KBM-7 (cell line): ENCODE measurements at regions not wholly inside any gene's neighbourhood (a gene's known extent, or its start where the extent isn't known, plus 50 kb on each side); places are given as distances from the start of the nearest gene placed in this dataset.

Source experiments
- DNase-seq: peaks from one replicate; pipeline ENCODE4 v3.0.0-alpha.2; 2015
- in situ Hi-C: fragments of 300-500 bp; cut with MboI; formaldehyde crosslinking; loops from 2 replicates; pipeline ENCODE4 v1.14.3; 2020; ENCODE audit warnings: low sequenced_read_pairs, low pct_unique_long_range_greater_than_20kb, mixed read lengths

DNA sequence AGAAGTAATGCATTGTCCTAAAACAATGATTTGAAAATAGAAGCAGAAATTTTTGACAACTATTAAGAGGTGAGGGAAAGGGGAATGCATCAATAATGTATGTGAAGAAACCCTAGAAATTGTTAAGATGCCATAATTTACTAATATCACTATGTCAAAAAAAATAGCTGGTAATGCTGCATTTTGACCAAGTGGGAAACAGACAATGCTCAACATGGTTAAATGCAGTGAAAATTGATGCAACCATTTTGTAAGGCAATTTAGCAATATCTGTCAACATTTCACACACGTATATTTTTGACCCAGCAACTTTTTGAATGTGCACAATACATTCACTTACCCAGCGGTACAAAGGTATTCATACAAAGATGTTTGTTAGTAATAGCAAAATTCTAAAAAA is 381.6 kb downstream of the CDH11 start:
- in situ Hi-C loops: no loop called here
- DNase-seq: no peak

- DNase-seq: no peak
- in situ Hi-C loops: no loop called here
Measured at GRCh38 chr16:64738321-64738960, 383.4 kb downstream of the CDH11 start.

DNA sequence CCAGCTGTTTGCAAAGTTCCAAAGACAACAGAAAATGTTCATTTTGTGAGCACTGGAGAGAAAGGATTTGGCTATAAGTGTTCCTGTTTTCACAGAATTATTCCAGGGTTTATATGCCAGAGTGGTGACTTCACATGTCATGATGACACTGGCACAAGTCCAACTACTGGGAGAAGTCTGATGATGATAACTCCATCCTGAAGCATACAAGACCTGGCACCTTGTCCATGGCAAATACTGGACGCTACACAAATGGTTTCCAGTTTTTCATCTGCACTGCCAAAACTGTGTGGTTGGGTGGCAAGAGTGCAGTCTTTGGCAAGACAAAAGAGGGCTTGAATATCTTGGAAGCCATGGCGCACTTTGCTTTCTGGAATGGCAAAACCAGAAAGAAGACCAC is 385.0 kb downstream of the CDH11 start:
- in situ Hi-C loops: no loop called here
- no peak for DNase-seq

- in situ Hi-C loops: no loop called here
- no peak for DNase-seq
Measured at GRCh38 chr16:64731891-64732290, 390.0 kb downstream of the CDH11 start.

- in situ Hi-C loops: no loop called here
- no peak for DNase-seq
Measured at GRCh38 chr16:64730261-64730660, 391.6 kb downstream of the CDH11 start.

DNA sequence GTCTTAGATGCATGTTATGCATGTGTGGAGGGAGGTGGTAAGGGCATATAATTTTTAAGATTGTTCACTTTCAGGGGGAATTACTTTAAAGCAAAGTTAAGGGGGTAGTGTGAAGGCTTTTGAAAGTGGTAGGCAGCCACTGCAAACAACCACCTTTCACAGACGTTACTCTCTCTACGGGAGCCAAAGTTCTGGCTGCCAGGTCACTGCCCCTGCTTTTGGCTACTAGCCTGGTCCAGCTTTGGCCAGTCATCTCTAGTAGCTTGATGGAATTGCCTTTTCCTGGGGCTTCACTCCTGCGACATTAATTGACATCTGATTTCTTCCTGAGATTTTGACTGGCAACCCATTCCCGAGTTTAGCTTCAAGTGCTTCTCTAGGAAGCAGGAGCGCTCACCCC is 397.5 kb downstream of the CDH11 start:
- in situ Hi-C loops: no loop called here
- no peak for DNase-seq

- no peak for DNase-seq
- in situ Hi-C loops: no loop called here
Measured at GRCh38 chr16:64718486-64718885, 403.4 kb downstream of the CDH11 start.

DNA sequence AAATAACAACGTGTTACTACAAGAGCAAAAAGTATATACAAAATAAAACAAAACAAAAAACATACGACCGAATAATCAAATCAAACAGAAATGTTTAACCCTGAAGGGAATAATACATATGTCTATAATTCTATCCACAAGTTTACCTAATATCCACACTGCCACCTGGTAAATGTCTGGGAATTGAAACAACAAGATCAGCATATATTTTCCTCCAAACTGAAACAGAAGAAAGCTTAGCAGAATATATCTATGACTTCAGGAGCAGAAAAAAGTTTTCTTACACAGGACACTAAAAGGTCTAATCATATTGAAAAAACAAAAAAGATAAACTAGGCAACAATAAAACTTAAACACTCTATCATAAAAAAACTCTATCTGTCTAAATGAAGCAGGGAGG is 404.0 kb downstream of the CDH11 start:
- DNase-seq: no peak
- in situ Hi-C loops: no loop called here

DNA sequence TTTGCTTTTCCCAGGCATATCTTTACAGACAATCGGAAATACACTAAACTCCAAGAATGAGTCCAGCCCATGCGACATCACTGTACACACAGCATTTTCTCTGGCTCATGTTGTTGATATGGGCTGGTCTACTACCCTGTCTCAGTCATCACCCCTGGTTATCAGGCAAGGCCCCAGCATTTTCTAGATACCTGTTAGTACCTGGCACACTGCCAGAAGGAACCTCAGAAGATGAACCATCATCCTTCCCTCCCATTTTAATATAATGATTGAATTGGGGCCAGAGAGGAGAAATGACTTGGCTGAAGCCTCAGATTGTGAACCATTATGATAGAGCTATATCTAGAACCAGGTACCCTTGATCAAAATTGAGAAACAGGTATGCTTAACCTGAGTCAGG is 406.2 kb downstream of the CDH11 start:
- DNase-seq: no peak
- in situ Hi-C loops: no loop called here

DNA sequence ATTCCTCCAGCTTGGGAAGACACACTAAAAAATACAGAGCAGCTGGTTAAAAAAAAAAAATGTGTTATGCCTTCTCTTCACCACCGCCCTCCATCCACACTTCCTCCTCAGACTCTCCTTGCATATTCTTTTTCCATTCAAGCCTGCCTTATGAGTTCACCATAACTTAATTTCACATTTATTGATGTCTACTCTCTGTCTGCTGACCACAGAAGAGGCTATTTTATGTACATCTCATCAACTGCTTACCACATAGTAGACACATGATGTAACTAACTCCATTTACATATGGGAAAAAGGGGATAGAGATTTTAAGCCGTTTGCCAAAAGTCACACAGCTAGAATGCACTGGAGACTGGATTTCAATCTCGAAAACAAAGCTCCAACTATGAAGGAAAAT is 409.8 kb downstream of the CDH11 start:
- in situ Hi-C loops: no loop called here
- no peak for DNase-seq

- in situ Hi-C loops: no loop called here
- DNase-seq: no peak
Measured at GRCh38 chr16:64711596-64711995, 410.3 kb downstream of the CDH11 start.

- no peak for DNase-seq
- in situ Hi-C loops: no loop called here
Measured at GRCh38 chr16:64711026-64711425, 410.8 kb downstream of the CDH11 start.

DNA sequence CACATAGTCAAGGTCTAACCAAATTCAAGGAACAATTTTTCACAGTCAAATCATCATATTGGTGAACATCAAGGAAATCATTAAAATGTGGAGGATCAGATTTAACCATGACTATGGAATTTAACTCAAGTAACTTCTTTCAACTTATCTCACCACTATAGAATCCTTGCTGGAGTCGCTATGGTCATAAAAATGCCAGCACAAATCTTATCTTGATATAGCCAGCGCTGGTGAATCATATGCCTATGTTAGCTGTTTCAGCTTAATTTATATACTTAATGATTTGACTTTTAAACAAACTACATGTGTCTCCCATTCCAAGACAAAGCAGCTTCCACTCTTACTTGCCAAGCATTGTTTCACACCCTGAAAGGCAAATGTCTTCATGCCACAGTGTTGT is 416.4 kb downstream of the CDH11 start:
- DNase-seq: no peak
- in situ Hi-C loops: no loop called here

- DNase-seq: no peak
- in situ Hi-C loops: no loop called here
Measured at GRCh38 chr16:64704386-64704785, 417.5 kb downstream of the CDH11 start.

DNA sequence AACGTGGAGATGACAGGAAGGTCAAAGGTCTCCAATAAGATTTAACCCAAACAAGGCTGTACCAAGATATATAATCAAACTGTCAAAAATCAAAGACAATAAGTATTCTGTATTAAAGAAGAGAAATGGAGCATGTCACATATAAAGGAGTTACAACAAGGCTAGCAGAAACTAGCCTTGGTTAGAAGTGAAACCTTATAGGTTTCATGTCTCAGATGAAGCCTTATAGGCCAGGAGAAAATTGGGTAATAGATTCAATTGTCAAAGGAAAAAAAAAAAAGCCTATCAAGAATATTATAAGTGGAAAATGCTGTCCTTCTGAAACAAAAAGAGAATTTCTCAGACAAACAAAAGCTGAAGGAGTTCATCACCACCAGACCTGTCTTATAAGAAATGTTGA is 419.4 kb downstream of the CDH11 start:
- in situ Hi-C loops: no loop called here

DNA sequence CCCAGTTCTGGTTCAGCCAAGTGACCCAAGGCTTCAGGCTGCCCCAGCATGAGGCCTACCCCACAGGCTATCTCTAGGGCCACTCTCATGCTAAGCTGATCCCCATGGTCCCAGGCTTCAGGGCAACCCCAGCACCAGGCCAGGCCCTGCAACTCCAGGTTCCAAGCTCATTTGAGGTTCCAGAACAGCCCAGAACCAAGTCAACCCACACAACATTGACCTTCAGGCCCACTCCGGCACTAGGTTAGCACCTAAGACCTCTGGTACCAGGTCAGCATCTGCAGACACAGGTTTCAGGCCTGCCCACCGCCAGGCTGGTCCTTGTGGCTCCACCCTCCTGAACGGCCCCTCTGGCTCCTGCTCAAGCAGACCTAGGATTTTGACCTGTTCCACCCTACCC is 421.2 kb downstream of the CDH11 start:
- no peak for DNase-seq
- in situ Hi-C loops: no loop called here

More for the DNA sequence above, 419.4 kb downstream of the CDH11 start:
- DNase-seq: no peak

DNA sequence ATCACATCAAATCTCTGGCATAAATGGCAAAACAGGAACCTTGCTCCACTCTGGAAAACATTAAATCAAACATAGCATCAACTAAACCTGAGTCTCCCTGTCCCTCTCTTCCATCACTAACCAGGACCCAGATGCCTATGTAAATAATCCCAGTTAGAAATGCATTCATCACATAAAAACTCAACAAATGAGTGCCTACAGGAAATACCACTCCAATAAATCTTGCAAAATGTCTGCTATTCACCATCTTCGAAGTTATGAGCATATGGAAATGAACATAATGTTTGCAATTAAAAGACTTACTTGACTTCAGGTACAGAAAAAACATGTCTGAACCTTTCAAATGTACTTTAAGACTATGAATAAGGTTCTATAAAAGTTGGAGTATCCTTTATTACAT is 425.0 kb downstream of the CDH11 start:
- DNase-seq: no peak
- in situ Hi-C loops: no loop called here

- in situ Hi-C loops: no loop called here
- DNase-seq: no peak
Measured at GRCh38 chr16:64695684-64696083, 426.2 kb downstream of the CDH11 start.

DNA sequence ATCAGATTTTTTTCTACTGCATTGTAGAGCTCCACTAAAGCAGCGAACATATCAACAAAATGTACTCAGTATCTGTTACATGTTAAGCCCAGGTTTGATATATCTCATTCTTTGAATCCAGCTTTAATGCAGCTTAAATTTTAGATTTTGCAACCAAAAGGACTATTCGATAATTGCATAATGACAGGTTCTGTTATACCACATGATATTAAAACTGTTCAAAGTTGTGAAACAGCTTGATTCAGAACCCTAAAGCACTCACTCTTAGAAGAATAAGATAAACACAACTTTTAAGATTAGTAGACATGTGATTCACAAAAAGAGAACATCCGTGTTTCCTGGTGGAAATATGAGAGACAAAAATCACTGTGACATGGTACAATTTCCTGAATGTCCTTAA is 427.9 kb downstream of the CDH11 start:
- in situ Hi-C loops: no loop called here
- no peak for DNase-seq

DNA sequence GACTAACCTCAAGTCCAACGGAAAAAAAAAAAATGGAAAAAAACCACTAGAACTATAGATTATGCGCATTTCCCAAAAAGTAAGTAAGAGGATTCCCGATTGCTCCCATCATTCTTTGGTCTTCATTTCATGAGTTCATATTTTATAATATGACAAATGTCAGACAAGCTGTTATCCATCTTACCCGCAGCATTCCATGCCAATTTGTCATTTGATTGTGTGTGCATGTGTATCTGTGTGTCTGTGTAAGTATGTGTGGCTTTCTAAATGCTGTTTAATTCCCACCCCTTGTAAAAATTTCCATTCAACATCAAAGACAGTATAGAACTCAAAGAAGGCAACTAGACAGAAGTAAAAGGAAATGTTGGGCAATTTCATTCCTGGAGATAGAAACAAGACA is 434.1 kb downstream of the CDH11 start:
- in situ Hi-C loops: no loop called here
- no peak for DNase-seq

GRCh38 chr16:64687123-64687522 is 434.7 kb downstream of the CDH11 start:
- no peak for DNase-seq
- in situ Hi-C loops: no loop called here
